KOPT-K1 (cell line): ENCODE measurements at regions not wholly inside any gene's neighbourhood (a gene's known extent, or its start where the extent isn't known, plus 50 kb on each side); places are given as distances from the start of the nearest gene placed in this dataset.

Experiments used
- H3K27ac ChIP-seq: fragments of 200-600 bp; sonication (generic); 2 replicates; pipeline ENCODE4 v1.5.1; 2016; ENCODE audit warnings: antibody characterized with exemption, mild to moderate bottlenecking, low read depth, low read length; ENCODE audit not compliant: poor library complexity, severe bottlenecking
- H3K36me3 ChIP-seq: fragments of 200-600 bp; sonication (generic); 2 replicates; pipeline ENCODE4 v1.5.1; 2017; ENCODE audit warnings: antibody characterized with exemption, mild to moderate bottlenecking, low read length, moderate library complexity; ENCODE audit not compliant: insufficient read depth
- H3K9me3 ChIP-seq: fragments of 200-600 bp; sonication (generic); 2 replicates; pipeline ENCODE4 v1.5.1; 2017; ENCODE audit warnings: antibody characterized with exemption, low read length, mild to moderate bottlenecking; ENCODE audit not compliant: insufficient read depth, poor library complexity, severe bottlenecking

- no peaks in the 10 kb centered on the region for H3K9me3 ChIP-seq
- H3K36me3 ChIP-seq = no peaks in the 10 kb centered on the region
- no peak overlapping the region for H3K27ac ChIP-seq
Observed at GRCh38 chr4:179492260-179493080, 2050.2 kb upstream of the AGA start.

- no peaks in the 10 kb centered on the region for H3K9me3 ChIP-seq
- H3K27ac ChIP-seq = no peak overlapping the region
- H3K36me3 ChIP-seq = no peaks in the 10 kb centered on the region
Observed at GRCh38 chr4:179503976-179504375, 2061.7 kb upstream of the AGA start.

DNA sequence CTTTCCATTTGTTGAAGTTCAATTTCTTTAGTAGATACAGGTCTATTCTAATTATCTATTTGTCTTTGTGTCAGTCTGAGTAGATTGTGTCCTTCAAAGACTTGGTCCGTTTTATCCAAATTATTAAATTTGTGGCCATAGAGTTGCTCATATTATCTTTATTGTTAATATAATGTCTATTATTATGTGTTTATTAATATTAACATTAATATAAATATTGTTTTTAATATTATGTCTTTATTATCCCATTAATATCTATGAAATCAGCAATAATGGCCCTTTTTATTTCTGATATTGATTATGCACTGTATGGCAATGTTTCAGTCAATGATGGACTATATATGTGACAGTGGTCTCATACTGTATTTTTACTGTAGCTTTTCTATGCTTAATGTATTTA lies 2067.3 kb upstream of the AGA start:
- no peaks in the 10 kb centered on the region for H3K36me3 ChIP-seq
- H3K27ac ChIP-seq = no peak overlapping the region
- no peaks in the 10 kb centered on the region for H3K9me3 ChIP-seq

DNA sequence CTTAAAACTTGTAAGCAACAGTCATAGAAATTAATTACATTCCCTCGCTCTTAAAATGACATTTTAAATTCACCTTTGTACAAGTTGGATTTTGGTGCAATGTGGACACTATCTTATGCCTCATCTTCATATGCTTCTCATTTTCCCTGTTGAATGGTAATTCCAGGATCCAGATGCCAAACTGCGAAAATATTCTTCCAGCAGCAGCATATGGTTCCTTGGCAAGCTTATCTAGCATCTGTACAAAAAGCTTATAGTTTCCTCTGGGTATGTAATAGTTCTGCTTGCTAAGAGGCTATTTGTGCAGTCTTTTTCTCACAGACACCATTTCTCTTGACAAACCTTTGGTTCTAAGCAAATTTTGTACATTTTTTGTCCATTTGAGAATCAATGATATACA lies 2079.7 kb upstream of the AGA start:
- no peaks in the 10 kb centered on the region for H3K36me3 ChIP-seq
- H3K27ac ChIP-seq = no peak overlapping the region
- H3K9me3 ChIP-seq = no peaks in the 10 kb centered on the region

DNA sequence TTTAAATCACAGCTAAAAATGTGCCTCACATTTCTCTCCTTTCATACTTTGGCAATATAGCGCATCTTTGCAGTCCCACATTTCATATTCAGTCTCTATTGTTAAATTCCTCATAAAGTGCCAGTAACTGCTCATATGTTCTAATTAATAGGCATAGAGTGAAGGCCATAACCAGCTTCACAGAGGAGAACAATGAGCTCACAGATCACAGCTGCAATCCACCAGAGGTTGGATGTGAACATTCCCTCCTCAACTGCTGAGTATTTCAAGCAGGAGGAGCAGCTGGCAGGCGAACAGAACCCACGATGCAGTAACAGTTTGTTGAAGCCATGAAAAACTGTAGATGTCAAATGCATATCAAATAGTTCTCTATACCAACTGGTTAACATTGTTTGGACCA lies 2088.7 kb upstream of the AGA start:
- Histone ChIP-seq H3K36me3 (no peaks in the 10 kb centered on the region), H3K27ac (no peak overlapping the region), H3K9me3 (no peaks in the 10 kb centered on the region)

DNA sequence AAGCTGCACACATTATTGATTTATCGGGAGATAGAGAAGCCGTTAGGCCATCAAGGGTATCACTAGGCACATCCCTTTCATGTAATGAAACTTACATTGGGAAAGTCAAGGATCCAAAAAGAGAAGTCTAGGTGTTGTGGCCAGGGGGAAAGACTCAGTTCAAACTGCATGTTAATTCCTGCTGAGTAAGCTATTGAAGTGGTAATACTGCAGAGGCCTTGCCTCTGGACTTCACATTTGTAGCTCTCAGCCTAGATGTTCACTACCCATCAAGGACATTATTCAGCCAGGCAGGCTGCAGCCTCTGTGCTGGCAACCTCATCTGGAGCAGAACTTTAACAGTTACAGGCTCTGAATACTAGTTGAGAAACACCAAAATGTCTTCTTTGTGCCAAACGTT lies 2094.5 kb upstream of the AGA start:
- Histone ChIP-seq H3K27ac (no peak overlapping the region), H3K9me3 (no peaks in the 10 kb centered on the region), H3K36me3 (no peaks in the 10 kb centered on the region)

DNA sequence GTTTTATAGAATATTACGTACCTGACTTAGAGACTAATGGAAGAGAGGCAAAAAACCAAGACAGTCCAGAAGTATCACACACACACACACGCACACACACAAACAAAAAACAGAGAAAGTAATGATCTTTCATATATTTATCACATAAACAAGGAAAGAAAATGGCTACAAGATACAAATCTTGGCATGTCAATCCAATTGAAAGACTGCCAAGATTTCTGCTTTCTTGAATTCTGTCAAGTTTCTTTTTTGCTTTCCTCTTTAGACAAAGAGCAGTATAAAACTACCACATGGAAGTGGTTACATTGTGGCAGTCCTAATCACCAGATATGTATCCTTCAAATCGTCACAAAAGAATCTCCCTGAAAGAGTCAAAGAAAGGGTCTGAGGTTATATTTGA lies 2097.4 kb upstream of the AGA start:
- Histone ChIP-seq H3K27ac (no peak overlapping the region), H3K9me3 (no peaks in the 10 kb centered on the region), H3K36me3 (no peaks in the 10 kb centered on the region)

- Histone ChIP-seq H3K36me3 (no peaks in the 10 kb centered on the region), H3K9me3 (no peaks in the 10 kb centered on the region), H3K27ac (no peak overlapping the region)
Observed at GRCh38 chr4:179543771-179544170, 2101.5 kb upstream of the AGA start.

DNA sequence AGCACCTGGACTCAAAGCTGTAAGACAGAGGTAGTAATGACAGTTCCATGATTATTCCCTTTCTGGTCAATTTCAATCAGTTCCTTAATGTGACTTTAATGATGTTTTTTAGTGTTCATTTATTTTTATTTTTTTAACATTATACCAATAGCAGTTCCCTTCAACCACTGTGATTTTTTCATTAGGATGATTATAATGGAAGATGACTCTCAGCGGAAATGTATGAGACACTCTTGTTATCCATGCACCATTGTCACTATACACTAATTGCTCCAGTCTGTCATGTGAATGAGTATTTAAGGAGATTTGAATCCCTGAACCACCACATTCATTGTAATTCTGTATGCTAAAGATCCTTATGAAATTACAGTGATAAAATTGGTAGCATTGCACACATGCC lies 2102.3 kb upstream of the AGA start:
- no peaks in the 10 kb centered on the region for H3K9me3 ChIP-seq
- H3K36me3 ChIP-seq = no peaks in the 10 kb centered on the region
- no peak overlapping the region for H3K27ac ChIP-seq

DNA sequence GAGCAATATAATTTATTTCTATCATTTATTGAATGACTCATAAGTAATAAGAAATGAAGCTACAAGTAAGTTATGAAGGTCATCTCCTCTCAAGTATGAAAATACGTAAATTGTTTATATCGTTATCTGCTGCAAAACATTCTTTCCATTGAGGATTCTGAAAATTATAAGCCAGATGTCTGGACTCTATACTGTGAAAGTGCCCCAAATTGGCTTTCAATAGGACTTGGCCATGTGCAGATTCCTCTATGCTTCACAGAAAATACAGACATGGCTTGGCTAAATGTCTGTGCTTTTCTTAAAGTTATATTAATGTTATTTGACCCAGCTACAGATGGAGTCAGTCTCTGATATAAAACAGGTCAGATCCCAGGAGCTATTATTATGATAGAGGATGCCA lies 2109.9 kb upstream of the AGA start:
- Histone ChIP-seq H3K27ac (no peak overlapping the region), H3K36me3 (no peaks in the 10 kb centered on the region), H3K9me3 (no peaks in the 10 kb centered on the region)

DNA sequence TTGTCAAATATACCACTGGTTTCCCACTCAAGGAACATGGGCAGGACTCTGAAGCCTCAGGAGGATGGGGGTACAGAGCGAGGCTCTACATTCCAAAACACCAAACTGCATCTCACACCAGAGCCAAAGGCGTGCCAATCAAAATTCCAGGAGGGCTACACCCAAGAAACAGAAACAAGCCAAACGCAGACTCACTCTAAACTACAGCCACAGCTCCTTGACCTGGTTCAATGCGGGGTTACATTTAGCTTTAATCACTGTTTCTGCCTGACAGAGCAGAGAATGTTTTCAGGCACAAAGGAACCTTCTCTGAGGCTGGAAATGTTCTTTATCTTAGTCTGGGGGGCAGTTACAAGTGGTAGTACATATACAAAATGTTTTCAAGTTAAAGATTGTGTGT lies 2121.5 kb upstream of the AGA start:
- no peaks in the 10 kb centered on the region for H3K9me3 ChIP-seq
- H3K27ac ChIP-seq = no peak overlapping the region
- no peaks in the 10 kb centered on the region for H3K36me3 ChIP-seq

DNA sequence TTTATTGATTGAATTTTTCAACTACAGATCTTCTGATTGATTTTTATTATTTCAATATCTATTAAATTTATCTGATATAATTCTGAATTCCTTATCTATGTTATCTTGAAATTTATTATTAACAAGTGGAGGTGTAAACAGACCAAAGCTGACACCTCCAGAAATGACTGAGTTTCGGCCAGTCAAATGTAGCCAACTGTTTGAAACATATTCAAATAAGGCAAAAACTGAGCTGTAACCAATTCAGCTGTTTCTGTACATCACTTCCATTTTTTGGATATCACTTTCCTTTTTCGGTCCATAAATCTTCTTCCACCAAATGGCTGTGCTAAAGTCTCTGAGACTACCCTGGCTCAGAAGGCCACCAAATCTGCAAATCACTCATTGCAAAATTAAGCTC lies 2127.3 kb upstream of the AGA start:
- H3K36me3 ChIP-seq = no peaks in the 10 kb centered on the region
- no peaks in the 10 kb centered on the region for H3K9me3 ChIP-seq
- no peak overlapping the region for H3K27ac ChIP-seq

- no peaks in the 10 kb centered on the region for H3K36me3 ChIP-seq
- H3K27ac ChIP-seq = no peak overlapping the region
- H3K9me3 ChIP-seq = no peaks in the 10 kb centered on the region
Observed at GRCh38 chr4:179582164-179582905, 2140.1 kb upstream of the AGA start.

DNA sequence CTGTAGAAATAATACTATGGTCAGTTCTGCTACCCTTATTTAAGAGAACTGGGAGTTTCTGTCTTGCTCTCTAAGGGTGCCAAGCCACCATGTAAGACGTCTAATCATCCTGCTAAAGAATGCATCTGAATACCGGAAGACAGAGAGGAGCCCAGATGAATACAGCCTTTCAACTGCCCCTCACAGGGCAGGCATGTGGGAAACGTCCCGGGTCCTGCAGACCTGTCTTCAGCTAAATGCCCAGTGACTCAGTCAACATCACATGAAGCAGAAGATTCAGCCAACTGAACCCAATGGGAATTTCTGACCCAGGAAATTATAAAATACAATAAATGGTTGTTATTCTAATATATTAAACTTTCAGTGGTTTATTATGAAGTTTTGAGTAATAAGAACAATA lies 2141.0 kb upstream of the AGA start:
- Histone ChIP-seq H3K9me3 (no peaks in the 10 kb centered on the region), H3K27ac (no peak overlapping the region), H3K36me3 (no peaks in the 10 kb centered on the region)

DNA sequence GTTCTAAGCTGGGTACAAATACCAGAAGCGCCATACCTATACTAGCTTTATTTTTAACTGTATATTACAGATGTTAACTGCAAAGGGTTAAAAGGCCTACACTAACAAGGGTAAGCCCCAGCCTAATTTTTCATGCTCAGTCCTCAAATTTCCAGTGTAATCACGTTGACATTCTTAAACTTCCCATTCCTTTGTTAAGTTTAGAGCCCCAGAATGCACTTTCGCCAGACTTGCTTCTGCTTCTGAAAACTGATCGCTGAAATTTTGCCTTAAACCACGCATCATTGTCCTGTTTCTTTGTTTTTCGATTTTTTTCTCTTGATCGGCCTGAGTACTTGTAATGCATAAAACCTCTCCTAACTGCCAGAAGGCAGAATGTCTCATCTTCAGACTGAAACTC lies 2141.9 kb upstream of the AGA start:
- H3K27ac ChIP-seq = no peak overlapping the region
- no peaks in the 10 kb centered on the region for H3K36me3 ChIP-seq
- no peaks in the 10 kb centered on the region for H3K9me3 ChIP-seq

- Histone ChIP-seq H3K27ac (no peak overlapping the region), H3K36me3 (no peaks in the 10 kb centered on the region), H3K9me3 (no peaks in the 10 kb centered on the region)
Observed at GRCh38 chr4:179585761-179586160, 2143.5 kb upstream of the AGA start.
